ENCODE measurements at regions not wholly inside any gene's neighbourhood (a gene's known extent, or its start where the extent isn't known, plus 50 kb on each side); places are given as distances from the start of the nearest gene placed in this dataset.
"Not testable (repeated sequence)": the region's sequence is repeated elsewhere in the genome, so short reads cannot be mapped to it uniquely, and the experiment has no call there.

GRCh38 chr5:163915481-163915961 lies 410.1 kb downstream of the MAT2B start:
- no peaks in the 10 kb centered on the region for H3K27me3 Mint-ChIP-seq
- H3K4me1 Mint-ChIP-seq = no peaks in the 10 kb centered on the region
- peaks cover 20% of the 10 kb centered on the region for H3K9me3 Mint-ChIP-seq
- peaks cover 4% of the 10 kb centered on the region for H3K36me3 Mint-ChIP-seq (ENCODE audit: insufficient read depth)
- DNase-seq (ENCODE audit: low spot score in 2 of 2) (no peak), ATAC-seq (replicated peaks; ENCODE audit: extremely low read depth, poor library complexity, severe bottlenecking) (peak; percentile 41)
- no peak overlapping the region for H3K4me3 Mint-ChIP-seq
- no peak overlapping the region for H3K27ac Mint-ChIP-seq (ENCODE audit: low read depth)

- Mint-ChIP-seq H3K4me3 (no peak overlapping the region), H3K9me3 (peaks cover 20% of the 10 kb centered on the region), H3K36me3 (ENCODE audit: insufficient read depth) (peaks cover 4% of the 10 kb centered on the region), H3K27me3 (no peaks in the 10 kb centered on the region), H3K4me1 (no peaks in the 10 kb centered on the region), H3K27ac (ENCODE audit: low read depth) (no peak overlapping the region)
- ATAC-seq (replicated peaks; ENCODE audit: extremely low read depth, poor library complexity, severe bottlenecking) (peak; percentile 40), DNase-seq (ENCODE audit: low spot score in 2 of 2) (no peak)
These were observed 411.0 kb downstream of the MAT2B start for GRCh38 chr5:163916376-163916775.

GRCh38 chr5:163916861-163917260 lies 411.4 kb downstream of the MAT2B start:
- H3K27me3 Mint-ChIP-seq = no peaks in the 10 kb centered on the region
- H3K4me1 Mint-ChIP-seq = no peaks in the 10 kb centered on the region
- no peak for DNase-seq (ENCODE audit: low spot score in 2 of 2)
- no peak for ATAC-seq (replicated peaks; ENCODE audit: extremely low read depth, poor library complexity, severe bottlenecking)
- H3K36me3 Mint-ChIP-seq (ENCODE audit: insufficient read depth) = peaks cover 4% of the 10 kb centered on the region
- peaks cover 15% of the 10 kb centered on the region for H3K9me3 Mint-ChIP-seq
- no peak overlapping the region for H3K27ac Mint-ChIP-seq (ENCODE audit: low read depth)
- no peak overlapping the region for H3K4me3 Mint-ChIP-seq

GRCh38 chr5:163917747-163918146 lies 412.3 kb downstream of the MAT2B start:
- Mint-ChIP-seq H3K4me3 (no peak overlapping the region), H3K27ac (ENCODE audit: low read depth) (no peak overlapping the region), H3K36me3 (ENCODE audit: insufficient read depth) (peaks cover 4% of the 10 kb centered on the region), H3K27me3 (no peaks in the 10 kb centered on the region), H3K9me3 (peaks cover 13% of the 10 kb centered on the region), H3K4me1 (no peaks in the 10 kb centered on the region)
- DNase-seq (ENCODE audit: low spot score in 2 of 2) = no peak
- ATAC-seq (replicated peaks; ENCODE audit: extremely low read depth, poor library complexity, severe bottlenecking) = no peak

GRCh38 chr5:163934990-163935389 lies 429.6 kb downstream of the MAT2B start:
- not testable (repeated sequence) for ATAC-seq (replicated peaks; ENCODE audit: extremely low read depth, poor library complexity, severe bottlenecking); H3K27me3 Mint-ChIP-seq; DNase-seq (ENCODE audit: low spot score in 2 of 2); H3K27ac Mint-ChIP-seq (ENCODE audit: low read depth); H3K36me3 Mint-ChIP-seq (ENCODE audit: insufficient read depth); H3K4me1 Mint-ChIP-seq; H3K4me3 Mint-ChIP-seq
- peaks cover 22% of the 10 kb centered on the region for H3K9me3 Mint-ChIP-seq

- Mint-ChIP-seq H3K36me3 (ENCODE audit: insufficient read depth) (no peaks in the 10 kb centered on the region), H3K27me3 (no peaks in the 10 kb centered on the region), H3K4me1 (no peaks in the 10 kb centered on the region), H3K9me3 (peaks cover 27% of the 10 kb centered on the region), H3K27ac (ENCODE audit: low read depth) (no peak overlapping the region), H3K4me3 (no peak overlapping the region)
- DNase-seq (ENCODE audit: low spot score in 2 of 2) = no peak
- no peak for ATAC-seq (replicated peaks; ENCODE audit: extremely low read depth, poor library complexity, severe bottlenecking)
These were observed 433.2 kb downstream of the MAT2B start for GRCh38 chr5:163938595-163938994.

GRCh38 chr5:163941079-163941478 lies 435.7 kb downstream of the MAT2B start:
- Mint-ChIP-seq H3K36me3 (ENCODE audit: insufficient read depth) (no peaks in the 10 kb centered on the region), H3K4me1 (no peaks in the 10 kb centered on the region), H3K9me3 (peaks cover 6% of the 10 kb centered on the region), H3K27me3 (no peaks in the 10 kb centered on the region), H3K4me3 (no peak overlapping the region), H3K27ac (ENCODE audit: low read depth) (no peak overlapping the region)
- DNase-seq (ENCODE audit: low spot score in 2 of 2) (no peak), ATAC-seq (replicated peaks; ENCODE audit: extremely low read depth, poor library complexity, severe bottlenecking) (no peak)

- ATAC-seq (replicated peaks; ENCODE audit: extremely low read depth, poor library complexity, severe bottlenecking) = no peak
- Mint-ChIP-seq H3K9me3 (peaks cover 18% of the 10 kb centered on the region), H3K27ac (ENCODE audit: low read depth) (no peak overlapping the region), H3K27me3 (no peaks in the 10 kb centered on the region), H3K36me3 (ENCODE audit: insufficient read depth) (no peaks in the 10 kb centered on the region), H3K4me3 (no peak overlapping the region), H3K4me1 (no peaks in the 10 kb centered on the region)
- no peak for DNase-seq (ENCODE audit: low spot score in 2 of 2)
These were observed 438.1 kb downstream of the MAT2B start for GRCh38 chr5:163943546-163943945.

GRCh38 chr5:163944738-163945137 lies 439.3 kb downstream of the MAT2B start:
- no peak overlapping the region for H3K4me3 Mint-ChIP-seq
- H3K36me3 Mint-ChIP-seq (ENCODE audit: insufficient read depth) = no peaks in the 10 kb centered on the region
- no peaks in the 10 kb centered on the region for H3K27me3 Mint-ChIP-seq
- no peak overlapping the region for H3K27ac Mint-ChIP-seq (ENCODE audit: low read depth)
- ATAC-seq (replicated peaks; ENCODE audit: extremely low read depth, poor library complexity, severe bottlenecking) (no peak), DNase-seq (ENCODE audit: low spot score in 2 of 2) (no peak)
- peaks cover 18% of the 10 kb centered on the region for H3K9me3 Mint-ChIP-seq
- no peaks in the 10 kb centered on the region for H3K4me1 Mint-ChIP-seq

- Mint-ChIP-seq H3K27me3 (no peaks in the 10 kb centered on the region), H3K4me3 (no peak overlapping the region)
- no peak for ATAC-seq (replicated peaks; ENCODE audit: extremely low read depth, poor library complexity, severe bottlenecking)
These were observed 442.6 kb downstream of the MAT2B start for GRCh38 chr5:163947848-163948666.

GRCh38 chr5:163950248-163950647 lies 444.8 kb downstream of the MAT2B start:
- no peak overlapping the region for H3K27ac Mint-ChIP-seq (ENCODE audit: low read depth)
- no peak for DNase-seq (ENCODE audit: low spot score in 2 of 2)
- H3K4me1 Mint-ChIP-seq = no peaks in the 10 kb centered on the region
- no peaks in the 10 kb centered on the region for H3K27me3 Mint-ChIP-seq
- ATAC-seq (replicated peaks; ENCODE audit: extremely low read depth, poor library complexity, severe bottlenecking) = no peak
- no peaks in the 10 kb centered on the region for H3K36me3 Mint-ChIP-seq (ENCODE audit: insufficient read depth)
- H3K9me3 Mint-ChIP-seq = peaks cover 12% of the 10 kb centered on the region
- no peak overlapping the region for H3K4me3 Mint-ChIP-seq

More at GRCh38 chr5:163947848-163948666, 442.6 kb downstream of the MAT2B start:
- no peak overlapping the region for H3K27ac Mint-ChIP-seq (ENCODE audit: low read depth)
- H3K9me3 Mint-ChIP-seq = peaks cover 12% of the 10 kb centered on the region
- H3K4me1 Mint-ChIP-seq = no peaks in the 10 kb centered on the region
- H3K36me3 Mint-ChIP-seq (ENCODE audit: insufficient read depth) = no peaks in the 10 kb centered on the region
- no peak for DNase-seq (ENCODE audit: low spot score in 2 of 2)

- DNase-seq (ENCODE audit: low spot score in 2 of 2) (no peak), ATAC-seq (replicated peaks; ENCODE audit: extremely low read depth, poor library complexity, severe bottlenecking) (no peak)
- Mint-ChIP-seq H3K27ac (ENCODE audit: low read depth) (no peak overlapping the region), H3K4me1 (no peaks in the 10 kb centered on the region), H3K36me3 (ENCODE audit: insufficient read depth) (no peaks in the 10 kb centered on the region), H3K9me3 (peaks cover 12% of the 10 kb centered on the region), H3K4me3 (no peak overlapping the region), H3K27me3 (no peaks in the 10 kb centered on the region)
These were observed 445.6 kb downstream of the MAT2B start for GRCh38 chr5:163951069-163951468.

- no peaks in the 10 kb centered on the region for H3K36me3 Mint-ChIP-seq (ENCODE audit: insufficient read depth)
- ATAC-seq (replicated peaks; ENCODE audit: extremely low read depth, poor library complexity, severe bottlenecking) = no peak
- no peak overlapping the region for H3K27ac Mint-ChIP-seq (ENCODE audit: low read depth)
- no peaks in the 10 kb centered on the region for H3K27me3 Mint-ChIP-seq
- peaks cover 8% of the 10 kb centered on the region for H3K9me3 Mint-ChIP-seq
- DNase-seq (ENCODE audit: low spot score in 2 of 2) = no peak
- H3K4me1 Mint-ChIP-seq = no peaks in the 10 kb centered on the region
- H3K4me3 Mint-ChIP-seq = no peak overlapping the region
These were observed 448.5 kb downstream of the MAT2B start for GRCh38 chr5:163953901-163954300.
